Stimulated activated CD4-positive, alpha-beta T cell treated with anti-CD3 and anti-CD28 coated beads, Interleukin-2, amount 100 ng/mL, for 48 hours (primary cell): ENCODE measurements at regions not wholly inside any gene's neighbourhood (a gene's known extent, or its start where the extent isn't known, plus 50 kb on each side); places are given as distances from the start of the nearest gene placed in this dataset.

Source experiments
- DNase-seq, 2 donors: peaks; one replicate each; pipeline ENCODE4 v3.0.0-alpha.2; 2020

GRCh38 chr1:80925130-80925805 is 875.5 kb upstream of the ADGRL2 start:
- DNase-seq = no peak

DNA sequence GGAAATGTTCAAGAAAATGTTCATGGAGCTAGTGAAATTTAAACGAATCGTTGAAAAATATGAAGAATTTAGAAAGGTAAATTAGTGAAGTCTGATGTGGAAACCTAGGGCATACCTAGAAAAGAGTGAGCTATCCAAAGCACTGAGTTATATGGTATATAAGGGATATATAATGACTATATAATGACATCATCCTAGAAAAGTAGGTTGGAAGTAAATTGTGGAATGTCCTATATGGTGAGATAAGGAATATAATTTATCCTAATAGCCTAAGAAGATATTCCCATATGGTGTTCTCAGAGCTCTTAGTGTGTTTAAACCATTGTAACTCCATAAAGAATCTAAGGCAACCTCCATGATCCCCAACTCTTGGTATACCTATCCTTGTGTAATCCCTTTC is 876.4 kb upstream of the ADGRL2 start:
- DNase-seq = no peak

DNA sequence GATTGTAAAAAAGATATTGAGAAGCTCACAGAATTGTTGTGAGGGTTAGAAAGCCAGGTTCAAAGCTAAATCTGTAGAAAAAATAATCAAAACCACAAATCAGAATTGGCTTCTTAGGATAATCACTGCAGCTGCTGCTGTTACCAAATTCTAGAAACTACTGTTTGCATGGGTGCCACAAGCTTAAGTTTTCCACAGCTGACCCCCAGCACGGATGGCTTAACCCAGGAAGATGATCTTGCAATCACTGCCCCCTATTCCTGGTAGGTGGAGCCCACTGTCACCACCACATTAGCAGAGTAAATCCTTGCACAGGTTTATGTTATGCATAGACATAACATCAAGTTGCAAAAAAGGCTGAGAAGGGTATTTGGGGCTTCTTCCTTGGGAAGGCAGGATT is 877.8 kb upstream of the ADGRL2 start:
- DNase-seq = no peak

GRCh38 chr1:80919426-80919825 is 881.3 kb upstream of the ADGRL2 start:
- no peak for DNase-seq

GRCh38 chr1:80918380-80918779 is 882.4 kb upstream of the ADGRL2 start:
- DNase-seq = no peak

- no peak for DNase-seq
These were observed 882.9 kb upstream of the ADGRL2 start for GRCh38 chr1:80917826-80918225.

DNA sequence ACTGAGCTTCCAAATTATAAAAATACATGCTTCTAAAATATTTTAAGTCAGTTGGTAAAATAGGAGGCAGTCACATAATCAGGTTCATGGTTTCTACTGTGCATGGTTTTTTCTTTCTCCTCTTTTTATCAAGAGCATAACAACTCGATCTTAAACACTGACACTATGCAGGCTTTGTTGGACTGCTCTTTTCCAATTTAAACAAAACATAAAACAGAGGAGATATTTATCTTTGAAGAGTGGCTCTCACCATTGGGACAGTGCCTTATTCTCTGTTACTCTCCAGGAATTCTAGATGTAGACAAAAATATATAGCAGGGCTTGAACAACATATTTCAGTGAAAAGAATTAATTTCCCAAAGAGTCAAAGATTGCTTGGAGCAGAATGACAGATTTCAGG is 883.5 kb upstream of the ADGRL2 start:
- DNase-seq = no peak

DNA sequence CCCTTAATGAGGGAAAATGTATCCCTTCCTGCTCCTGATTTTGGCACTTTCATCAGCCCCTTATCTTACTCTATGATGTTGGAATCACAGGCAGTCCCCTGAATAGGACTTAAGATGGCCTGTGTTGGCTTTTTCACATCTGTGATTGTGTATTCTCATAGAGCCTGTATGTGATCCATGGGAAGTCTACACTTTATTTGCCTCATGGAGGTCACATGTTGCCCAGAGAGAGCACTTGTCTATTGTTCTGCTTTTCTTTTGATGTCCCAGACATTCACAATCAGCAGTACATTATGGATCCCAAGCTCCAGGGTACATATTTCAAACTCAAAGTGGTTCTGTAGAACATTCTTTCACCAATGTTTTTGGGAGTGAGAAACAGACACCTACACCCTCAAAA is 885.2 kb upstream of the ADGRL2 start:
- DNase-seq = no peak

GRCh38 chr1:80910426-80910825 is 890.3 kb upstream of the ADGRL2 start:
- DNase-seq = no peak

- no peak for DNase-seq
These were observed 891.5 kb upstream of the ADGRL2 start for GRCh38 chr1:80909172-80909784.

DNA sequence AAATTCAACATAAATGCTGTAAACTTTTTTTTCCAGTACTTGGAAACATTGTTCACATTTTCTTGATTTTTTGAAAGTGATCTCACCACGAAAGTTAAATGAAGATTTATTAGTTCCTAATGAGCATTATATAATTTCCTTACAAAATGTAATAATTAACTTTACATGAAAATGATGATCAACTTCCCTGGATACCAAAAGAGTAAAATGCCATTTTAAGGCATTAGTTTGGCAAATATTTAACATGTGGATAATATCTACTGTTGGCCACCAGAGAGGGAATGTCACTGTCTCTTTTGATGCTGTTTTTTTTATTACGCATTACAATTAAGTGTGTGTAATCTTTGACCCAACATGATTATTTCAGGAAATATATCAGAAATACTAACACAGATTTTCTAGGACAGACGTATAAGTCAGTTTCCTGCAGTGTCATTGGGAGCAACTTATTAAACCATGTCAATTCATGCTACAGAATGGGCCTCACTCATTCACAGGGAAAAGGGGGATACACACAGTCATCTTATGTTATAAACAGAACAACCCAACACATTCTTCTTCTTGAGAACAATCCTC is 903.9 kb upstream of the ADGRL2 start:
- DNase-seq = no peak

GRCh38 chr1:80894921-80895320 is 905.8 kb upstream of the ADGRL2 start:
- no peak for DNase-seq

DNA sequence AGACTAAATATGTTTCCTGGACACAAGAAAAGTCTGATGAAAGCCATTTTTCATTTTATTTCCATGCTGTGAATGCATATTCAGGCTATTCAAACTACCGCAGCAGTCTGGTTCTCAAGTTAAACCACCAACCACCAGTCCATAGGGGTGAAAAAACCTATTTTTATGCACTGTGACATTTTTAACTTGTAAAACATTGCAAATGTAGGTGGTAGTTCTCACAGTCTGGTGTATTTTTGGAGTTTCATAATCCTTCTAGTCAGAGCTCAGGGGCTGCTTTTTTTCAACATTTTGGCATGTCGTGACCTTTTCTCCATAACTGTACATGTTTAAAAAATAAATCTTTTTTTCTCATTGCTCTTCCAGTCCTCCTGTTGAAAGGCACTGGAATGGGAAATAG is 907.6 kb upstream of the ADGRL2 start:
- DNase-seq = no peak

DNA sequence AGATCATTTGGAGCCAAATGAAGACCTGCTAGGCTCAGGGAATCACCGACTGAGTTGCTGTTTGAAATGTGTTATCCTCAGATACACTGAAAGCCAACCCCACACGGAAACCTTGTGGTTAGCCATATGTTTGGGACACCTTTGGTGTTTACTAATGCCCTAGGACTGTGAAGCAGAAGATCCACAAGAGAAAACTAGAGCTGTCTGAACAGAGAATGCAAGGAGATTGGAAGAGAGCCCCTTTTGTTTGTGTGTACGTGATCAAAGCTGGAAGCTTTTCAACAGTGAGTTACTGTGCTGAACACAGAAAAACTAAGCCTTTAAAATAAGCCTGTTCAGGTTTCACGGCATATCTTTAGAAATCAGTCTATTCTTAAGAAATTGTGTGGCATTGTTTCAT is 908.2 kb upstream of the ADGRL2 start:
- no peak for DNase-seq

GRCh38 chr1:80891871-80892270 is 908.9 kb upstream of the ADGRL2 start:
- no peak for DNase-seq

DNA sequence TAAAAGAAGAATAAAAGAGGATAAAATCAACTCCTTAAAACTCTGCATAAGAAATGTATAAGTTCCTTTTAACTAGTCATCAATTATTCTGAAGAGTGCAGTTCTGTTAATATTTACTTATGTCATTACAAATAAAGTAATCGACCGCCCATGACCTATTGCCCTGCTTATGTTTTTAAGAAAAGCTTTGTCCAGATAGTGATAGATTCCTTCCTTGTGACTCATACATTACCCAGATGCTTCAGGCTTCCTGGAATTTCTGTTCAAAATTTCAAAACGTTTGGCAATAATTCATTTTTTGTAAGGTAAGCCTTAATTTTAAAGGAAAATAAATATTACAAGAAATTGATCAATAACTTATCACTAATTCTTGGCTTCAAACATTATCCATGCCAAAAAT is 918.2 kb upstream of the ADGRL2 start:
- DNase-seq = no peak

GRCh38 chr1:80878343-80878742 is 922.4 kb upstream of the ADGRL2 start:
- DNase-seq = no peak

DNA sequence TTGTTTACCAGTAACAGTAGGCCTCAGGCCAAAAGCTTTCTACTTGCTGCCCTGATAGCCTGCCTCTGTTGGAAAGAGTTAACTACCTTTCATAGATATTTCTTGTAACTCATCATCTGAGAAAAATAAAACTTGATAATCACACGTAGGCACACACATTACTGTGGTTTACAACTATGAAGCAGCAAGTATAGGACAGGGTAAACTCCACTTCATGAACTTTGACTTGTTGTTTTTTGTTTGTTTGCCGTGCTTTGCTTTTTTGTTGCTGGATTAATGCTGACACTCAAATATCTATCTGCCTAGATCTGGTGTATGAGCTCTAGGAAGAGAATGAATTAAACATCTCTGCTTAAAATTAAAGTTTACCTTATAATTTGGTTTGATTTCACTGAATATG is 924.7 kb upstream of the ADGRL2 start:
- no peak for DNase-seq

- DNase-seq = no peak
These were observed 931.4 kb upstream of the ADGRL2 start for GRCh38 chr1:80869299-80869698.

GRCh38 chr1:80847904-80848303 is 952.8 kb upstream of the ADGRL2 start:
- no peak for DNase-seq

GRCh38 chr1:80846966-80847365 is 953.8 kb upstream of the ADGRL2 start:
- no peak for DNase-seq

DNA sequence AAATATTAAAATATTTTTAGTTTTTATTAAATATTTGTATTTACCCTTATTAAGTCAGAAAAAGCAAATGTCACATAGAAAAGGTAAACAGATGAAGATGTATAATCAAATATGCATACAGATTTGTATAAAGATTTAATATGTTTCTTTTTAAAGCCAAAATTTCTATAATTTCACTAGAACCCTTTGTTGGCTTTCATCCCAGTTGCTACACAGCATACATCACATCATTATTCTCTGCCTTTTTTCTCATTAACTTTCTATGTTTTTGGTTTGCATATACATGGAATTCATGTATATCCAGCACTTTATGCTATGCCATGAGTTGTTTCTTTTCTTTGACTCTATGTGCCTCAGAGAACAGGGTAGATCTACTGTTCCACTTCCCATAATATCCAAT is 957.9 kb upstream of the ADGRL2 start:
- no peak for DNase-seq

GRCh38 chr1:80841261-80841660 is 959.5 kb upstream of the ADGRL2 start:
- DNase-seq = no peak

DNA sequence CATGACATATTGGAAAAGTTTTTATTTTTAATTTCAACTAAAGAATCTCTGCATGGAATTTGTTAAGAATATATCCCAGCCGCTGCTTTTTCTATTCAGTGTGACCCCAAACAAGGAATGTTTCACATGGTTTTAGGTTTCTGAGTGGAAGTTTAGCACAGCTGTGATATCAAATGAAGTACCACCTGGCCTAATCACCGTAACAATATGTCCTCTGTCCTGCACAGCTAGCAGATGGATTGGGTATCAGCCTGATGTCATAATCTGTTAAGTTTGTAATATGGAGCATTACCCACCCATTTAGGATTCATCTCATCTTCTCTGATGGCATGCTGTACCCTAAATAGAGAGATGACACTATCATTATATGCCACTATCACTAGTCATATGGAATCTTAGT is 963.7 kb upstream of the ADGRL2 start:
- no peak for DNase-seq

GRCh38 chr1:80836505-80836904 is 964.2 kb upstream of the ADGRL2 start:
- DNase-seq = no peak
